GM21576 (cell line): ENCODE measurements at regions not wholly inside any gene's neighbourhood (a gene's known extent, or its start where the extent isn't known, plus 50 kb on each side); places are given as distances from the start of the nearest gene placed in this dataset.
A peak's percentile ranks its signal among the peaks of the same experiment; 100 is the strongest.
"Not testable (repeated sequence)": the region's sequence is repeated elsewhere in the genome, so short reads cannot be mapped to it uniquely, and the experiment has no call there.

ENCODE experiments used
- ATAC-seq: cut with Tn5 transposase; IDR thresholded peaks from one replicate; pipeline ENCODE4 v1.9.1; 2021; ENCODE audit warnings: mild to moderate bottlenecking, moderate library complexity; ENCODE audit not compliant: unreplicated experiment

DNA sequence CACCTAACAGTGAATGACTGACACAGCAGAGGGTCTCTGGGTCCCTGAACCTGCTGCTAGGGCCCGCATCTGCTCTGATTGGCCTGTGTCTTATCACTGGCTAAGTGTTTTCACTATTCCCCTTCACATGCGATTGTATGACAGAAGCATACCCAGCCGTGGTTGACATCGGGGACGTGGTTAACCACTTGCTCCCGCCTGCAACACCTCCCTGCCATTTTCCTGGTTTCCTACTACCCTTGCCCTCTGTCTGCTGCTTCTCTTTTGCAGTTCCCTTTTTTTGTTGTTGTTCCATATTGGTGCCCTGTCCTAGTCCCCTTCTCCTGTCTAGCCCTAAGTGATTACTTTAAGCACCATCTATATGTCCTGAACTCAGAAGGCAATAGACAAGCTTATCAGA lies 177.0 kb downstream of the RGS9 start:
- ATAC-seq = no peak

DNA sequence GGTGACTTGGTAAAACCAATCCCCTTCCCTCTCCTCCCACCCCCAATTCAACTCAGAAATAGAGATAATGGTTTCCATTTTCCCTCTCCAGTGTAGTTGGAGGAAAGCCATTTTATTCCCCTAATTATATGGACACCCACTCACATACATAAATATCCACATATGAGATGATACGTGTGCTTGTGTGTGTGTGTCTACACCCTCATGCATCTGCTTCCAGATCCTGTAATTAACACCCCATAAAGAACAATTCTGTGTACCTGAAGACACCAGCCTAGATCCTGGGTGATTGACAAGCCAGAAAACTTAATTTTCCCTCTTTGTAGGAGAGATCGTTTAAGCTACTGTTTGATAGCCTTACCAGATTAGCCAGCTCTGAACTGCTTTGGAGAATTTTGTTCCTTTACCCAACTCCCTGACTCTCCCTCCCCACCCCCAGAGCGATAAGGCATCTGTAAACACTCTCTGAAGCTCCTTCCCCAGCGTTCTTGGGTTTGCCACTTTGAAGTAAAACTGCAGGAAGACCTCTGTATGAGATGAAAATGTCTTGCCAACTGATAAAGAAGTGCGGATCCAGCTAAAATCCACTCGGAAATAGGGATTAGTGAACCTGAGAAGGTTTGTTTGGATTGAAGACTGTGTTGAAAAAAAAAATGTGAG lies 175.7 kb downstream of the RGS9 start:
- ATAC-seq = no peak

DNA sequence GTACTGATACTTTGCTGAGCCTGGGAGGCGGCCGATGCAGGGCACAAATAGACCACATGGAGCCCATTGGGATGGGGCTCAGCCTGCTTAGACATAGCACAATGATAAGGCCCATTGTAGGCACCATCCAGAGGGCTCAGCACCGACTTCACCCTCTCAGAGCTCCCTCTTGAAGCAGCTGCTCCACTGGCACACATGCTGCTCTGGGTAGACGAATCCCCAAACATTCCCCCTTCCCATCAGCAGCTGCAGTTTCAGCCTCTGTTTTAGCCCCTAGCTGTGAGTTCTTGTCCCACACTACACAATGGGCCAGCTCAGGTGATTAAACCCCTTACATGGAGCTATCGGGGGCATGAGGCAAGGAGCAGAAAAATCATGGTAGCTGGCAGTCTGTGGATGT lies 174.1 kb downstream of the RGS9 start:
- no peak for ATAC-seq

GRCh38 chr17:65307961-65308316 lies 170.8 kb downstream of the RGS9 start:
- ATAC-seq = no peak

- no peak for ATAC-seq
Observed at GRCh38 chr17:65307081-65307960, 170.2 kb downstream of the RGS9 start.

DNA sequence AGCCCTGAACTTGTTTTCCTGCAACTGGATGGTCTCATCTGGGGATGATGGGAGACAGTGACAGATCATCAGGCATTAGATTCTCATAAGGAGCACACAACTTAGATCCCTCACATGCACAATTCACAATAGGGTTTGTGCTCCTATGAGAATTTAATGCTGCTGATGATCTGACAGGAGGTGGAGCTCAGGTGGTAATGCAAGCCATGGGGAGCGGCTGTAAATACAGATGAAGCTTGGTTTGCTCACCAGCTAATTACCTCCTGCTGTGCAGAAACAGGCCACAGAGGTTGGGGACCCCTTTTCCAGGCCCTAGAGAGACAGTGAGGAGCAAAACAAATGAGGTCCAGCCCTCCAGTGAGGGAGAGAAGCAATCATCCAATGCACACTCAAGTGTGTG lies 168.6 kb downstream of the RGS9 start:
- no peak for ATAC-seq

DNA sequence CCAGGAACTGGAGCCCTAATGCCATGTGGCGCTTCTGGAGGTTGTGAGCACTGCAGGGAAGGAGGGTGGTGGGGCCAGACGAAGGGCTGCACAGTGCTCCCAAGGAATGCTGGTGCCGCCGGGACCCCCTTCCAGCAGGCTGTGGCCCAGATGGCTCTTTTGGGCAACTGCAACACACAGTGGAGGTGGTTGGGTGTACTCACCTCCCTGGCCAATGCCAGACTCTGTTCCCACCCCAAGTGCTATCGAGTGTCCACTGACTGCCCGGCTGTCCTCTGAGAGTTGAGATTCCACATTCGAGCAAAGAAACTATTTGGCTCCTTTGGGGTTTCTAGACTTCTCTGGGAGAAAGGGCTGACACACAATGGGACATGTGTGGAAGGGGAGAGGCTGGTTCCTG lies 167.9 kb downstream of the RGS9 start:
- no peak for ATAC-seq

DNA sequence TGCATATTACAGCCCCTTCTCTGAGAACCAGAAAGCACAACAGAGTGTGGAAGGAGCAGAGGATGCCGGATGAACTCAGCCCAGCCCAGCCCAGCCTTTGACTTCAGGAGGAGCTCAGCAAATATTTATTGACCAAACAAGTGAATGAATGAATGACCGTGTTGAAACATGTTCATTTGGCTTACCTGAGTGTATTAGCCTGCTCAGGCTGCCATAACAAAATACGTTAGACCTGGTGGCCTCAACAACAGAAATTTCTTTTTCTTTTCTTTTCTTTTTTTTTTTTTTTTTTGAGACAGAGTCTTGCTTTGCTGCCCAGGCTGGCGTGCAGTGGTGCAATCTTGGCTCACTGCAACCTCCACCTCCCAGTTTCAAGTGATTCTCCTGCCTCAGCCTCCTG lies 164.7 kb downstream of the RGS9 start:
- ATAC-seq = not testable (repeated sequence)

GRCh38 chr17:65301184-65301583 lies 164.0 kb downstream of the RGS9 start:
- ATAC-seq = no peak

- no peak for ATAC-seq
Observed at GRCh38 chr17:65297916-65298315, 160.7 kb downstream of the RGS9 start.

DNA sequence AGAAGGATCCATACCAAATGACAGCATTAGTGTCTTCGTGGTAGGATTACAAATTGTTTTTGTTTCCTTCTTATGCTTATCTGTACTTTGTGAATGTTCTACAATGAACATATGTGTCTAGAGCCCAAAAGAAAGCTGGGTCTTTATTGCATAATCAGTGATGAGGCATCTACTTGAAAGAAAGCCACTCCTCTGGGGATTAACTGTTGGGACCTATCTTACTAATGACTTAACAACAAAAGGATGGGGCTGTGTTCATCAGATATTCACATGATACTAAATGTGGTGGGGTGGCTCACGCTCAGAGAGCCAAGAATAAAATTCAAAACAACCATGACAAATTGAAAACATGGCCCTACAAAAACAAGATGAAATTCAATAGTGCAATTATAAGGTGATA lies 160.2 kb downstream of the RGS9 start:
- no peak for ATAC-seq

DNA sequence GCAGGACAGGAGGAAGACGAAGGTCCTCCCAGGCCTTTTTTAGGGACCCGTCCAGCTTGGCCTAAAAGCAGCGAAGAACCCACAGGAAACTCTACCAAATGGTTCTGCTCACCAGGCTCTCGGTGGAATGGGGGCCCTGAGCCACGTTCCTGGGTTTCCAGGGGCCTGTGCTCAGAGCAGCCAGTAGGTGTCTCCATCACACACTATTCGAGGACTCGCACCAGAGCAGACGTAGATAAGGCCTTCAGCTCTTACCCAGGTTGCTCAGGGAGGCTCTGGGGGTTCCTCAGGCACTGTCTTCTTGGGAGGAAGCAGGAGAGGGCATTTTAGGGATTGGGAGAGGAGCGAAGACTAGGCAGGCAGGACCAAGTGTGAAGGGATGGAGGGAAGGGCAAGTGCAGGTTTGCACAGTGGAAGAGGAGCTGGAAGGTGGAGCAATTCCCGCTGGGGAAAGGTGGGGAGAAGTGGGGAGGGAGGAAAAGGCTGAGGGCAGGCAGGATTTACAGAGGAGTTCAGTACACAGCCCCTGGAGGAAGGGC lies 157.1 kb downstream of the RGS9 start:
- peak; percentile 49 for ATAC-seq

DNA sequence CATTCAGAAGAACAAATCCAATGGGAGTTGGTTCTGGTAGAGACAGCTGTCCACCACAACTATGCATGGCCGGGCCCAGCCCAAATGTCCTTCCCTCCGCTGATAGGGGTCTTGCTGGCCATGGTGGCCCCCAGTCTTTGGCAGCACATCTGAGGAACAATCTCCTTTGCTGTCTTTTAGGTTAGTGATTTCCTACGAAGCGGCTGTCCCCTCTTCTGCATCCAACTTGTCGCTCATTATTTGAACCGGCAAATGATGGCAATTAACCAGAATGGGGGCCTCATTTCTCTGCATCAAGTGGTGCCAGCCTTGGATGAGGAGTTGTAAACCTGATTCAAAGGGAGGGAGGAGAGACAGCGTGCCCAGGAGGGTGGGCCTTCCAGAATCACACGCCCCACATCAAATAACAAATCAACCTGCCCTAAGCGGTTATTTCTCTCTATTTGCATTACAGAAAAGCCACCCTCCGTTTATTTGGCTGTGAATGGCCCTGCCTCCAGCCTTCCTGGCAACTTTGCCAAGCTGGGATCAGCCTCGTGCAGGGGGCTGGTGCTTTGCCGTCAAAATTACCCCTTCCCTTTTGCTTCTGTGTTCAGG lies 156.5 kb downstream of the RGS9 start:
- ATAC-seq = no peak

- no peak for ATAC-seq
Observed at GRCh38 chr17:65292430-65292829, 155.3 kb downstream of the RGS9 start.

DNA sequence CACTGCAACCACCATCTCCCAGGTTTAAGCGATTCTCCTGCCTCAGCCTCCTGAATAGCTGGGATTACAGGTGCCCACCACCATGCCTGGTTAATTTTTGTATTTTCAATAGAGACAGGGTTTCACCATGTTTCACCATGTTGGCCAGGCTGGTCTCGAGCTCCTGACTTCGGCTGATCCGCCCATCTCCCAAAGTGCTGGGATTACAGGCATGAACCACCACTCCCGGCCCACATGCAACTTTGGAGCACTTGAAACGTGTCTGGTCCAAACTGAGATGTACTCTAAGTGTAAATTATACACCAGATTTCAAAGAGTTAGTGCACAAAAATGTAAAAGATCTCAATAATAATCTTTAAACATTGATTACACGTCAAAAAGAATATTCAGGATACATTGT lies 154.1 kb downstream of the RGS9 start:
- ATAC-seq = not testable (repeated sequence)

- ATAC-seq = no peak
Observed at GRCh38 chr17:65290616-65291015, 153.4 kb downstream of the RGS9 start.

DNA sequence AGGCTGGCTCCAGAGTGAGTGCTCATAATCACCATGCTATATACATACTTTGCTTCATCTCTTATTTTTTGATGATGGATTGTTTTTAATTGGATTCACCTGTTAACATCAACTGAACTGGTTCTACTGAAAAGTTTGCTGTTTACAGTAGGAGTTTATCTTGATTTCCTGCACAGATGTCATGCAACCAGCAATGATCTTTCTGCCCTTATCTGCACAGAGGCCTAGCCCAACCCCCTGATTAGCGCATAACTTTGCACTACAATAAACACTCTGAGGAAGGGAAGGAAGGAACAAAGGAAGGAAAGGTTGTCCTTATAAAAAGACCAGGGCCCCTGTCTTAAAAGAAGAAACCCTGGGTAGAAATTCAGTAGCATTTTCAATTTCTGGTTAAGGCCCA lies 152.9 kb downstream of the RGS9 start:
- no peak for ATAC-seq

- ATAC-seq = no peak
Observed at GRCh38 chr17:65287040-65287439, 149.9 kb downstream of the RGS9 start.

- no peak for ATAC-seq
Observed at GRCh38 chr17:65283704-65284103, 146.5 kb downstream of the RGS9 start.

DNA sequence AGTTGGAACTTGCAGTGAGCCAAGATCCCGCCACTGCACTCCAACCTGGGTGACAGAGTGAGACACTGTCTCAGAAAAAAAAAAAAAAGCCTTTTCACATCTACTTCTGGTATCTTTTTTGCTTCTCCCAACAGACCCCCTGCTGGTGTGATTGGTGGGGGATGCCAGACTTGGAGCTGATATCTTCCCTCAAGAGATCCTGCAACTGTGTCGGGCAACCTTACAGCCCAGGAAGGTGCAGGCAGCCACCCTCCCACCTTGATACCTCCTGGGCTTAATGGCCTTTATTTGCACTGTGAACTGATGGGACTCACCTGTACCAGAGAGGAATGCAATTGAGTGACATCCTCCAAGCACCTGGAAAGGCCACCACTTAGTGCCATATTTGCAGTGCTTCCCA lies 142.3 kb downstream of the RGS9 start:
- no peak for ATAC-seq

- no peak for ATAC-seq
Observed at GRCh38 chr17:65278820-65279184, 141.6 kb downstream of the RGS9 start.
